GM18868 (cell line): ENCODE measurements at regions not wholly inside any gene's neighbourhood (a gene's known extent, or its start where the extent isn't known, plus 50 kb on each side); places are given as distances from the start of the nearest gene placed in this dataset.

Experiments used
- ATAC-seq: cut with Tn5 transposase; IDR thresholded peaks from one replicate; pipeline ENCODE4 v1.9.1; 2021; ENCODE audit warnings: mild to moderate bottlenecking, moderate library complexity; ENCODE audit not compliant: unreplicated experiment

DNA sequence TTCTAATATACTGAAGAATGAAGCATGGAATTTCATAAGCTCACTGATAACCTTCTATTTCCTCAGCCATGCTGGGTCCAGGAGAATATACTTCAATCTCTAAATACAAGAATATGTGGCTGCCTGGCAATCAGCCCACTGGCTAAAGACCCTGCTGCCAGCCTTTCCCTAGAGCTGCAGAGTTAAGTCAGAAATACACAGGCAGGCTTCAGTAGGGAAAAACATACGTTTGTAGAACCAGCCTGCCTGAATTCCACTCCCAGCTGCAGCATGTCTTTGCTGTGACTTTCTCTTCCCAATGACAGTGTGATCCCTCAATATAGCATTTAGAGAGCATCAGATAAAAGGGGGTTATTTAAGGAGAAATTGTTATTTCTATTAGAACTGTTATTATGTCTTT, 289.1 kb downstream of the PCDH19 start:
- ATAC-seq = no peak

DNA sequence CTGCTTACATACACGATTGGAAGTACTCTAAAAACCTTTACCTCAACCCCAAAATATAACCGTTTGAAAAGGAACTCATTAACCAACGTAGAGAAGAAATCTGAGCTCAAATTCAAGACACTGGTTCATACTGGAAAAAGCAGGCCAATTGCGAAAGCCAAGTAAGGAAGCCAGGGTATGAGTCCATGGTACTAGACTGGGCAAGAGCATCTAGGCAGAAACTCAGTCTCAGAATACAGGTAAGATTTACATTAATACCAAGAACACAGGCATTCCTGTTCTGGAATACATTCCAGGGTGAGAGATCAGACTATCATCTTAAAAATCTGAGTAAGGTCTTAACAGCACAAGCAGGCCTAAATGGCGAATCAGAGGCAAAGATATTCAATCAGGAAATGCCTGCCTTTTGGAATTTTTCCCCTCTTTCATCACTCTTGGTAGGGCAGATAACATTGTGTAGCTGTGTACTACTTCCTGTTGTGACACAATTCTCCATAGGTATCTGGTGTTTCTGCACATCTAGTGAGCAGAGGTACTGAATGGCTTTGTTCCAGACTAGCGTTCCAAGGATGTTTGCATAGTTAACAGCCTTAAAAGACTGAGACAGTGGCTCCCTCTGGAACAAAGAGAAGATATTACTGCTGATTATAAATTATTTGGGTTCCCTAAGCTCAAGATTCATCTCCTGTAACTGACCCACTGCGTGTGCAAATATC, 311.3 kb downstream of the PCDH19 start:
- no peak for ATAC-seq

DNA sequence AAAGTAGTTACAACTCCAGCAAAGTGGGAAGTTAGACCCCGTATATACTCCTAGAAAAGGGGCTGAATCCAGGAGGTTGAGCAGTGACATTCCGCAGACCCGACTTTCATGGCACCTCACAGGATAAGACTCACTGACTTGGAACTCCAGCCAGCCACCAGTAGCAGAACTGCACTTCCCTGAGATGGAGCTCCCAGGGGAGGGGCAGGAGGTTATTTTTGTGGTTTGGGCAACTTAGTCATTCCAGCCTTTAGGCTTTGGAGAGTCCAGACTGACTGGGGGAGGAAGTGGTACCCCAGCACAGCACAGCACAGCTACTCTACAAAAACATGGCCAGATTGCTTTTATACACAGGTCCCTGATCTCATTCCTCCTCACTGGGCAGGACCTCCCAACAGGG, 319.1 kb downstream of the PCDH19 start:
- no peak for ATAC-seq

DNA sequence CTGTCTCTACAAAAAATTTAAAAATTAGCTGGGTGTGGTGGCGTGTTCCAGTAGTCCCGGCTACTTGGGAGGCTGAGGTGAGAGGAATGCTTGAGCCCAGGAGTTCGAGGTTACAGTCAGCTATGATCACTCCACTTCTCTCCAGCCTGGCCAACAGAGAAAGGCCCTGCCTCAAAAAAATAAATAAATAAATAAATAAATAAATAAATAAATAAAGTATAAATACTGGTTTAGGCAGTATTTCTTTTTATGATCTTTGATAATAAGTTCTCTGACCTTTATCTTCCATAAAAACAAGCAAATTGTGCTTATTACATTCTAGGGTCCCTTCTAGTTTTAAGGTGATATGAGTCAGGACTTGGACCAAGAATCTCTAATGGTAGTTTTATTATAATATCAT, 320.3 kb downstream of the PCDH19 start:
- no peak for ATAC-seq

DNA sequence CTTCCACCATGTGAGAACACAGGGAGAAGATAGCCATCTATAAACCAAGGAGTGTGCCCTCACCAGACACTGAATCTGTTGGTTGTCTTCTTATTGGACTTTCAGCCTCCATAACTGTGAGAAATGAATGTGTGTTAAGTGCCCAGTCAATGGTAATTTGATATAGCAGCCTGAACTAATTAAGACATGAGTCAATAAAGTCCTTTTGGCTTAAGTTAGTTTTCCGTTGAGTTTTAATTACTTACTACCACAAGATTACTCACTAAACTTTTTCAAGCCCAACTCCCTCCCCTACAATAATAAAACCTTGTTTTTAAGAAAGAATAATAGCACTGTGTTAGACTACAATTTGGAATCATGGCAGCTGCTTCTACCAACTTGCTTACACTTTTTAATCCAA, 324.2 kb downstream of the PCDH19 start:
- no peak for ATAC-seq

DNA sequence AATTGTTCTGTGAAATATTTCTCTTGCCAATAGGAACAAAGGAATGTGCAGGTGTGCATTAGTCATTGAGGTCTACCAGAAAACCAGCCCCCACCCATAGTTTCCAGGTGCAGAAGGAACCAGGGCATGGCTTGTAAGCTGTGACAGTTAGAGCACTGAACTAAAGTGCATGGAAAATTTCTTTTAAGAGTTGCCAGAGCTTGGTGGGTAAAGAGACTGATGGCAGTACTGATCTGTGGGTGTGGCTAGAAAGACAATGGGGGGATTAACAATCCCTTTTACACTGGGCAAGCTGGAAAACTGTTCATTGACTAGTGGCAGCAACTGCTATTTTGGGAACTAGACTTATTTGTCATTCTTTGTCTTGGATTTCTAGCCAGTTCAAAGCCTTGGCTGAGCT, 326.9 kb downstream of the PCDH19 start:
- no peak for ATAC-seq

DNA sequence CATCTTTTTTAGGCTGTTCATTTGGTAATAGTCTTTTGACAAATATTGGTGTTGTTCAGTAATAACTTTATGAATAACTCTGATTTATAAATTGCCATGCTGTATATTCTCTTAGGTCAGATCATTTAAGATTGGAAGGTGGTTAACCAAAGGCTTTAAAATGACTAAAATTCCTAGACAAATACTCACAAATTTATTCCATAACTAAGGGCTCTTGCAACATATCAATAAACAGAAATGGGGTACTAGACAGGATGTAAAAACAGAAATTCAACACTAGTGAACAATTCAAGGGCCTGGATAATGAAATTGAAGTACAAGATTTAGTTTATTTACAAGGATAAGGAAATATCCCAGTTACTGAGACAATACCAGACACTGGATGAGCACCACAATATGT, 328.6 kb downstream of the PCDH19 start:
- no peak for ATAC-seq

DNA sequence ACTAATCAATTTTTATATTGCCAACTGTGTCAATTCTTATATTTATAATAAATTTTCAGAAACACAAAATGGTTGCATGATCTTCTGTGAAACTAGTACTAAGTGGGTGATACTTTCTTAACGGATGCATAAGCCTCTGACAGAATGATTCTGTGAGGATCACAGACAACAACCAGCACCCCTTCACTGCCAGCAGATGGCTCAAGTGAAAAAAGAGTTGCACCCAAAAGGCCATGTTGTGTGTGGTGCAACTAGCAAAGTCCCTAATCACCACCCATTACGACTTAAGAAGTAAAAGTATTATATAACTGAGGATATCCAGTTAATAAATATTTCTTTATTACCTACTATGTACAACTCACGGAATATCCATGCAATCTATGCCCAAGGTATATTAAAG, 334.0 kb downstream of the PCDH19 start:
- no peak for ATAC-seq

DNA sequence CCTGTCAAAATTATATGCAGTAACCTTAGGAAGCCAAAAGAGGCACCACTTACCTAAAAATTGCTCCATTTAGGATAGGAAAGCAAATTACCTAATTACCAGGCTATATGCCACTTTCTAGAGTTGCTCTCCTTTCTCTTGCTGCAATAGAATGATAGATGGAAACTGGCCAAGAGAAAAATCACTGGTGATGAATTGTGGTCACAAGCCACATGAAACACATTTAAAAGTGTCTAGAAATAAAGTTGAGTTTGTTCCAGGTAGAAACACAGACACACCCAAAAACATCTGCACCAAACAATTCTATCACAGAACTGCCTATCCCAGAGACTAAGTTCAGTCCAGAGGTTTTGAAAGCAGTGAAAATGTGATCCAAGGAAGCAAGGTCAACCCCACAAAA, 337.7 kb downstream of the PCDH19 start:
- no peak for ATAC-seq

DNA sequence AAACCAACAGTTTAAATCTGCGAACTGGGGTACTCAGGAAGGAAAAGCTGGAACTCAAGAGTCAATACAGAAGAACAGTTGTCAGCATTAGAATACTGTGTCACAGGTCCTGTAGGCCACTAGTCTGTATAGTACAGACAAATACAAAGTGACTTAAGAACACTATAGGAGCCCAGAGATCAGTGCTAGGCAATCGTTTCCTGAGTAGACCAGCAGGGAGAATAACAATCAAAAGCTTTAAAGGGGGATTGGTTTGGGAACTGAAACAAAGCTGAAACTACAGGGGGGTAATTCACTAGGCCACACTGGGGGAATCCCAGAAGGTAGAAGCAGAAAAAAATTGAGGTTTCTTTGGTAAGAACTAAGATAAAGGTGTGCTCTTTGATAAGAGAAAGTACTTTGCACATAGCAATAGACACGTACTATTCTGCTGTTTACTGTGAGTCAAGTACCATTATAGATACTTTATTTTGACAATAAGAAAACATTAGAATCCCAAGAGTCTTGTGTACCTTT, 339.7 kb downstream of the PCDH19 start:
- ATAC-seq = peak; percentile 92

DNA sequence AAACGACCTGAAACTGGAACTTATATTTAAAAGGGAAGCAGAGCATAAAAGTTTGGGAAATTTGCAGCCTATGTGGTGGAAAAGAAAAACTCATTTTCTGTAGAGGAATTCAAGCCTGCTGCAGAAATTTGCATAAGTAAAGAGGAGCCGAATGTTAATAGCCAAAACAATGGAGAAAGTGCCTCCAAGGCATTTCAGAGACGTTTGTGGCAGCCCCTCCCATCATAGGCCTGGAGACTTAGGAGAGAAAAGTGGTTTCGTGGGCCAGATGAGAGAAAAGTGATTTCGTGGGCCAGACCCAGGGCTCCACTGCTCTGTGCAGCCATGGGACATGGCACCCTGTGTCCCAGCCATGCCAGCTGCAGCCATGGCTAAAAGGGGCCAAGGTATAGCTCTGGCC, 361.9 kb downstream of the PCDH19 start:
- ATAC-seq = no peak
